GM23338 (cell line): ENCODE measurements at regions not wholly inside any gene's neighbourhood (a gene's known extent, or its start where the extent isn't known, plus 50 kb on each side); places are given as distances from the start of the nearest gene placed in this dataset.

ENCODE experiments used
- ATAC-seq: fragments of 200-7000 bp; cut with Tn5 transposase; 3 replicates; pipeline ENCODE4 v1.9.1; 2020
- DNase-seq: peaks from one replicate; pipeline ENCODE4 v3.0.0-alpha.2; 2015; ENCODE audit warnings: low spot score
- H2AFZ ChIP-seq: fragments of 200-600 bp; sonication (generic); 2 replicates; pipeline ENCODE4 v1.8.0; 2016; ENCODE audit warnings: antibody characterized with exemption, mild to moderate bottlenecking, moderate library complexity
- H3F3A ChIP-seq: fragments of 200-600 bp; sonication (generic); replicated peaks from 2 replicates; pipeline ENCODE4 v1.8.0; 2017; ENCODE audit warnings: antibody characterized with exemption, mixed run types, low read depth
- H3K27ac ChIP-seq: fragments of 200-600 bp; sonication (generic); 2 replicates; pipeline ENCODE4 v1.6.1; 2016; ENCODE audit warnings: low read depth
- H3K27me3 ChIP-seq: fragments of 200-600 bp; sonication (generic); 2 replicates; pipeline ENCODE4 v1.8.0; 2016; ENCODE audit warnings: mild to moderate bottlenecking, mixed run types, moderate library complexity; ENCODE audit not compliant: insufficient read depth
- H3K36me3 ChIP-seq: fragments of 200-600 bp; sonication (generic); 2 replicates; pipeline ENCODE4 v1.8.0; 2016; ENCODE audit warnings: mild to moderate bottlenecking; ENCODE audit not compliant: insufficient read depth
- H3K4me1 ChIP-seq: fragments of 200-600 bp; sonication (generic); 2 replicates; pipeline ENCODE4 v1.8.0; 2016; ENCODE audit warnings: mild to moderate bottlenecking, moderate library complexity; ENCODE audit not compliant: insufficient read depth
- H3K4me2 ChIP-seq: fragments of 200-600 bp; sonication (generic); 2 replicates; pipeline ENCODE4 v1.7.1; 2017; ENCODE audit warnings: mixed run types
- H3K4me3 ChIP-seq: fragments of 200-600 bp; sonication (generic); 2 replicates; pipeline ENCODE4 v1.6.1; 2016; ENCODE audit warnings: mixed run types
- H3K79me2 ChIP-seq: fragments of 200-600 bp; sonication (generic); replicated peaks from 2 replicates; pipeline ENCODE4 v1.8.0; 2017; ENCODE audit warnings: mild to moderate bottlenecking; ENCODE audit not compliant: insufficient read depth
- H3K9me2 ChIP-seq: fragments of 200-600 bp; sonication (generic); 2 replicates; pipeline ENCODE4 v1.8.0; 2017; ENCODE audit not compliant: insufficient read depth
- H4K20me1 ChIP-seq: fragments of 200-600 bp; sonication (generic); replicated peaks from 2 replicates; pipeline ENCODE4 v1.8.0; 2017; ENCODE audit warnings: mild to moderate bottlenecking; ENCODE audit not compliant: insufficient read depth
- H3K27ac Mint-ChIP-seq: 2 replicates; pipeline ENCODE4 v1.8.0; 2020; ENCODE audit warnings: inconsistent platforms, mild to moderate bottlenecking, moderate library complexity, mixed read lengths
- H3K27me3 Mint-ChIP-seq: 3 replicates; pipeline ENCODE4 v1.8.0; 2022; ENCODE audit warnings: low read depth, mild to moderate bottlenecking, moderate library complexity, mixed read lengths, inconsistent platforms; ENCODE audit not compliant: insufficient read depth, poor library complexity
- H3K36me3 Mint-ChIP-seq: 3 replicates; pipeline ENCODE4 v1.8.0; 2021; ENCODE audit warnings: low read depth, mild to moderate bottlenecking, inconsistent platforms, moderate library complexity, mixed read lengths
- H3K4me1 Mint-ChIP-seq: 3 replicates; pipeline ENCODE4 v1.8.0; 2020; ENCODE audit warnings: mild to moderate bottlenecking, inconsistent platforms, mixed read lengths
- H3K4me3 Mint-ChIP-seq: 3 replicates; pipeline ENCODE4 v1.8.0; 2021; ENCODE audit warnings: moderate library complexity, mild to moderate bottlenecking, inconsistent platforms, mixed read lengths
- H3K9me3 Mint-ChIP-seq: 3 replicates; pipeline ENCODE4 v1.8.0; 2020; ENCODE audit warnings: moderate library complexity, mild to moderate bottlenecking, inconsistent platforms, mixed read lengths
- CREB1 ChIP-seq: fragments of 250-450 bp; sonication (Bioruptor Pico); IDR thresholded peaks from 2 replicates; pipeline ENCODE4 v1.5.0; 2020; ENCODE audit warnings: low read depth, mild to moderate bottlenecking, moderate library complexity
- EZH2 ChIP-seq: fragments of 200-600 bp; sonication (generic); IDR thresholded peaks from one replicate; pipeline ENCODE4 v1.8.0; 2017; ENCODE audit warnings: antibody characterized with exemption, mild to moderate bottlenecking, low read depth; ENCODE audit not compliant: unreplicated experiment
- EZH2phosphoT487 ChIP-seq: fragments of 200-600 bp; sonication (generic); IDR thresholded peaks from one replicate; pipeline ENCODE4 v1.8.1; 2018; ENCODE audit warnings: antibody characterized with exemption; ENCODE audit not compliant: unreplicated experiment
- JUNB ChIP-seq: IDR thresholded peaks from one replicate; pipeline ENCODE4 v1.6.1; 2016; ENCODE audit warnings: antibody characterized with exemption; ENCODE audit not compliant: unreplicated experiment
- NANOG ChIP-seq: IDR thresholded peaks from 2 replicates; pipeline ENCODE4 v1.6.1; 2016; ENCODE audit warnings: antibody characterized with exemption, borderline replicate concordance
- POLR2AphosphoS5 ChIP-seq: IDR thresholded peaks from 2 replicates; pipeline ENCODE4 v1.6.1; 2016; ENCODE audit warnings: antibody characterized with exemption, low read depth
- STAT1 ChIP-seq: IDR thresholded peaks from one replicate; pipeline ENCODE4 v1.6.1; 2016; ENCODE audit warnings: antibody characterized with exemption; ENCODE audit not compliant: unreplicated experiment
- ZNF114 ChIP-seq: fragments of 250-450 bp; sonication (Bioruptor Pico); IDR thresholded peaks from 2 replicates; pipeline ENCODE4 v1.5.0; 2020; ENCODE audit warnings: mild to moderate bottlenecking, moderate library complexity
- ZNF331 ChIP-seq: fragments of 250-450 bp; sonication (Bioruptor Pico); IDR thresholded peaks from 2 replicates; pipeline ENCODE4 v1.5.0; 2020; ENCODE audit warnings: low read depth, mild to moderate bottlenecking, moderate library complexity
- TF ChIP-seq, protein P1 (sequence below): IDR thresholded peaks from one replicate; pipeline ENCODE4 v1.6.1; 2018; ENCODE audit warnings: antibody characterized with exemption; ENCODE audit not compliant: unreplicated experiment
- TF ChIP-seq, protein P2 (sequence below), 2 experiments: fragments of 200-600 bp in 1 of 2; sonication (generic) in 1 of 2; conservative IDR thresholded peaks; 2 replicates each; pipeline versions ENCODE4 v1.5.1 to v1.6.1; 2016 to 2017; ENCODE audit warnings: antibody characterized with exemption in 2 of 2, low read depth in 2 of 2, mild to moderate bottlenecking in 2 of 2, moderate library complexity in 1 of 2
- TF ChIP-seq, protein P3 (sequence below): IDR thresholded peaks from 2 replicates; pipeline ENCODE4 v1.6.1; 2016; ENCODE audit warnings: antibody characterized with exemption
- TF ChIP-seq, protein P4 (sequence below): fragments of 250-450 bp; sonication (Bioruptor Pico); IDR thresholded peaks from 2 replicates; pipeline ENCODE4 v1.5.0; 2020; ENCODE audit warnings: mild to moderate bottlenecking, moderate library complexity

DNA sequence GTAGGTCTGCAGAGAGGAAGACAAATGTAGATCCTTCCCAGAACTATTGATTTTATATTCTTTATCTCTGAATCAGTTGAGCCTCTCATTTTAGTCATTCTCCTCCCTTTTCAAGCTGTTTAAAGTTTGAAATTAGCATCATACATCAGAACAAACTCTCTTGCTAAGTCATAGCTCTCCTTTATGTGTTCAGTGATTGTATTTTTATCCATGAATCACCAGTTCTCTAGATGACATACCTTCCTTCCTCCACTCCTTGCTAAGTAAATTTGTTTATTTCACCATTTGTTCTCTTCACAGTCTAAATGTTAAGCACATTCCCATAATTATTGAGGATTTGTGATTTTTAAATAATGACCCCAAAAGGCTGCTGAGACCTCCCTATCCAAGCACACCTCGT lies 63.5 kb upstream of the RAPGEF4 start:
- Histone ChIP-seq H4K20me1 (no peaks in the 10 kb centered on the region), H3K4me2 (no peak overlapping the region), H3F3A (no peaks in the 10 kb centered on the region), H2AFZ (no peak overlapping the region), H3K79me2 (no peaks in the 10 kb centered on the region), H3K27me3 (0 out of 2 replicates have a peak, but pooled peaks cover 3% of the 10 kb centered on the region), H3K9me2 (no peaks in the 10 kb centered on the region), H3K36me3 (no peaks in the 10 kb centered on the region), H3K4me3 (no peak overlapping the region), H3K4me1 (0 out of 2 replicates have a peak, but pooled peaks cover 3% of the 10 kb centered on the region), H3K27ac (no peak overlapping the region)
- Mint-ChIP-seq H3K27me3 (peaks cover 4% of the 10 kb centered on the region), H3K4me3 (no peak overlapping the region), H3K9me3 (peaks cover 5% of the 10 kb centered on the region; the same call in 1 of the 3 replicates), H3K4me1 (peaks cover 6% of the 10 kb centered on the region; the same call in 2 of the 3 replicates), H3K27ac (no peak overlapping the region), H3K36me3 (no peaks in the 10 kb centered on the region; the same call in 2 of the 3 replicates)
- ATAC-seq = no peak
- DNase-seq = no peak
- no peak for TF ChIP-seq EZH2
- no peak for TF ChIP-seq POLR2AphosphoS5
- TF ChIP-seq JUNB = no peak
- TF ChIP-seq, protein P1, sequence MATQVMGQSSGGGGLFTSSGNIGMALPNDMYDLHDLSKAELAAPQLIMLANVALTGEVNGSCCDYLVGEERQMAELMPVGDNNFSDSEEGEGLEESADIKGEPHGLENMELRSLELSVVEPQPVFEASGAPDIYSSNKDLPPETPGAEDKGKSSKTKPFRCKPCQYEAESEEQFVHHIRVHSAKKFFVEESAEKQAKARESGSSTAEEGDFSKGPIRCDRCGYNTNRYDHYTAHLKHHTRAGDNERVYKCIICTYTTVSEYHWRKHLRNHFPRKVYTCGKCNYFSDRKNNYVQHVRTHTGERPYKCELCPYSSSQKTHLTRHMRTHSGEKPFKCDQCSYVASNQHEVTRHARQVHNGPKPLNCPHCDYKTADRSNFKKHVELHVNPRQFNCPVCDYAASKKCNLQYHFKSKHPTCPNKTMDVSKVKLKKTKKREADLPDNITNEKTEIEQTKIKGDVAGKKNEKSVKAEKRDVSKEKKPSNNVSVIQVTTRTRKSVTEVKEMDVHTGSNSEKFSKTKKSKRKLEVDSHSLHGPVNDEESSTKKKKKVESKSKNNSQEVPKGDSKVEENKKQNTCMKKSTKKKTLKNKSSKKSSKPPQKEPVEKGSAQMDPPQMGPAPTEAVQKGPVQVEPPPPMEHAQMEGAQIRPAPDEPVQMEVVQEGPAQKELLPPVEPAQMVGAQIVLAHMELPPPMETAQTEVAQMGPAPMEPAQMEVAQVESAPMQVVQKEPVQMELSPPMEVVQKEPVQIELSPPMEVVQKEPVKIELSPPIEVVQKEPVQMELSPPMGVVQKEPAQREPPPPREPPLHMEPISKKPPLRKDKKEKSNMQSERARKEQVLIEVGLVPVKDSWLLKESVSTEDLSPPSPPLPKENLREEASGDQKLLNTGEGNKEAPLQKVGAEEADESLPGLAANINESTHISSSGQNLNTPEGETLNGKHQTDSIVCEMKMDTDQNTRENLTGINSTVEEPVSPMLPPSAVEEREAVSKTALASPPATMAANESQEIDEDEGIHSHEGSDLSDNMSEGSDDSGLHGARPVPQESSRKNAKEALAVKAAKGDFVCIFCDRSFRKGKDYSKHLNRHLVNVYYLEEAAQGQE = no peak
- no peak for TF ChIP-seq ZNF331
- no peak for TF ChIP-seq CREB1 (CRISPR knock-in tag)
- TF ChIP-seq STAT1 = no peak
- TF ChIP-seq, protein P2, sequence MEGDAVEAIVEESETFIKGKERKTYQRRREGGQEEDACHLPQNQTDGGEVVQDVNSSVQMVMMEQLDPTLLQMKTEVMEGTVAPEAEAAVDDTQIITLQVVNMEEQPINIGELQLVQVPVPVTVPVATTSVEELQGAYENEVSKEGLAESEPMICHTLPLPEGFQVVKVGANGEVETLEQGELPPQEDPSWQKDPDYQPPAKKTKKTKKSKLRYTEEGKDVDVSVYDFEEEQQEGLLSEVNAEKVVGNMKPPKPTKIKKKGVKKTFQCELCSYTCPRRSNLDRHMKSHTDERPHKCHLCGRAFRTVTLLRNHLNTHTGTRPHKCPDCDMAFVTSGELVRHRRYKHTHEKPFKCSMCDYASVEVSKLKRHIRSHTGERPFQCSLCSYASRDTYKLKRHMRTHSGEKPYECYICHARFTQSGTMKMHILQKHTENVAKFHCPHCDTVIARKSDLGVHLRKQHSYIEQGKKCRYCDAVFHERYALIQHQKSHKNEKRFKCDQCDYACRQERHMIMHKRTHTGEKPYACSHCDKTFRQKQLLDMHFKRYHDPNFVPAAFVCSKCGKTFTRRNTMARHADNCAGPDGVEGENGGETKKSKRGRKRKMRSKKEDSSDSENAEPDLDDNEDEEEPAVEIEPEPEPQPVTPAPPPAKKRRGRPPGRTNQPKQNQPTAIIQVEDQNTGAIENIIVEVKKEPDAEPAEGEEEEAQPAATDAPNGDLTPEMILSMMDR (conservative IDR thresholded peaks at IDR 0.05; ENCODE audit: low read depth in 2 of 2) = no peak
- no peak for TF ChIP-seq NANOG
- TF ChIP-seq, protein P3, sequence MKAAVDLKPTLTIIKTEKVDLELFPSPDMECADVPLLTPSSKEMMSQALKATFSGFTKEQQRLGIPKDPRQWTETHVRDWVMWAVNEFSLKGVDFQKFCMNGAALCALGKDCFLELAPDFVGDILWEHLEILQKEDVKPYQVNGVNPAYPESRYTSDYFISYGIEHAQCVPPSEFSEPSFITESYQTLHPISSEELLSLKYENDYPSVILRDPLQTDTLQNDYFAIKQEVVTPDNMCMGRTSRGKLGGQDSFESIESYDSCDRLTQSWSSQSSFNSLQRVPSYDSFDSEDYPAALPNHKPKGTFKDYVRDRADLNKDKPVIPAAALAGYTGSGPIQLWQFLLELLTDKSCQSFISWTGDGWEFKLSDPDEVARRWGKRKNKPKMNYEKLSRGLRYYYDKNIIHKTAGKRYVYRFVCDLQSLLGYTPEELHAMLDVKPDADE = no peak
- TF ChIP-seq, protein P4, sequence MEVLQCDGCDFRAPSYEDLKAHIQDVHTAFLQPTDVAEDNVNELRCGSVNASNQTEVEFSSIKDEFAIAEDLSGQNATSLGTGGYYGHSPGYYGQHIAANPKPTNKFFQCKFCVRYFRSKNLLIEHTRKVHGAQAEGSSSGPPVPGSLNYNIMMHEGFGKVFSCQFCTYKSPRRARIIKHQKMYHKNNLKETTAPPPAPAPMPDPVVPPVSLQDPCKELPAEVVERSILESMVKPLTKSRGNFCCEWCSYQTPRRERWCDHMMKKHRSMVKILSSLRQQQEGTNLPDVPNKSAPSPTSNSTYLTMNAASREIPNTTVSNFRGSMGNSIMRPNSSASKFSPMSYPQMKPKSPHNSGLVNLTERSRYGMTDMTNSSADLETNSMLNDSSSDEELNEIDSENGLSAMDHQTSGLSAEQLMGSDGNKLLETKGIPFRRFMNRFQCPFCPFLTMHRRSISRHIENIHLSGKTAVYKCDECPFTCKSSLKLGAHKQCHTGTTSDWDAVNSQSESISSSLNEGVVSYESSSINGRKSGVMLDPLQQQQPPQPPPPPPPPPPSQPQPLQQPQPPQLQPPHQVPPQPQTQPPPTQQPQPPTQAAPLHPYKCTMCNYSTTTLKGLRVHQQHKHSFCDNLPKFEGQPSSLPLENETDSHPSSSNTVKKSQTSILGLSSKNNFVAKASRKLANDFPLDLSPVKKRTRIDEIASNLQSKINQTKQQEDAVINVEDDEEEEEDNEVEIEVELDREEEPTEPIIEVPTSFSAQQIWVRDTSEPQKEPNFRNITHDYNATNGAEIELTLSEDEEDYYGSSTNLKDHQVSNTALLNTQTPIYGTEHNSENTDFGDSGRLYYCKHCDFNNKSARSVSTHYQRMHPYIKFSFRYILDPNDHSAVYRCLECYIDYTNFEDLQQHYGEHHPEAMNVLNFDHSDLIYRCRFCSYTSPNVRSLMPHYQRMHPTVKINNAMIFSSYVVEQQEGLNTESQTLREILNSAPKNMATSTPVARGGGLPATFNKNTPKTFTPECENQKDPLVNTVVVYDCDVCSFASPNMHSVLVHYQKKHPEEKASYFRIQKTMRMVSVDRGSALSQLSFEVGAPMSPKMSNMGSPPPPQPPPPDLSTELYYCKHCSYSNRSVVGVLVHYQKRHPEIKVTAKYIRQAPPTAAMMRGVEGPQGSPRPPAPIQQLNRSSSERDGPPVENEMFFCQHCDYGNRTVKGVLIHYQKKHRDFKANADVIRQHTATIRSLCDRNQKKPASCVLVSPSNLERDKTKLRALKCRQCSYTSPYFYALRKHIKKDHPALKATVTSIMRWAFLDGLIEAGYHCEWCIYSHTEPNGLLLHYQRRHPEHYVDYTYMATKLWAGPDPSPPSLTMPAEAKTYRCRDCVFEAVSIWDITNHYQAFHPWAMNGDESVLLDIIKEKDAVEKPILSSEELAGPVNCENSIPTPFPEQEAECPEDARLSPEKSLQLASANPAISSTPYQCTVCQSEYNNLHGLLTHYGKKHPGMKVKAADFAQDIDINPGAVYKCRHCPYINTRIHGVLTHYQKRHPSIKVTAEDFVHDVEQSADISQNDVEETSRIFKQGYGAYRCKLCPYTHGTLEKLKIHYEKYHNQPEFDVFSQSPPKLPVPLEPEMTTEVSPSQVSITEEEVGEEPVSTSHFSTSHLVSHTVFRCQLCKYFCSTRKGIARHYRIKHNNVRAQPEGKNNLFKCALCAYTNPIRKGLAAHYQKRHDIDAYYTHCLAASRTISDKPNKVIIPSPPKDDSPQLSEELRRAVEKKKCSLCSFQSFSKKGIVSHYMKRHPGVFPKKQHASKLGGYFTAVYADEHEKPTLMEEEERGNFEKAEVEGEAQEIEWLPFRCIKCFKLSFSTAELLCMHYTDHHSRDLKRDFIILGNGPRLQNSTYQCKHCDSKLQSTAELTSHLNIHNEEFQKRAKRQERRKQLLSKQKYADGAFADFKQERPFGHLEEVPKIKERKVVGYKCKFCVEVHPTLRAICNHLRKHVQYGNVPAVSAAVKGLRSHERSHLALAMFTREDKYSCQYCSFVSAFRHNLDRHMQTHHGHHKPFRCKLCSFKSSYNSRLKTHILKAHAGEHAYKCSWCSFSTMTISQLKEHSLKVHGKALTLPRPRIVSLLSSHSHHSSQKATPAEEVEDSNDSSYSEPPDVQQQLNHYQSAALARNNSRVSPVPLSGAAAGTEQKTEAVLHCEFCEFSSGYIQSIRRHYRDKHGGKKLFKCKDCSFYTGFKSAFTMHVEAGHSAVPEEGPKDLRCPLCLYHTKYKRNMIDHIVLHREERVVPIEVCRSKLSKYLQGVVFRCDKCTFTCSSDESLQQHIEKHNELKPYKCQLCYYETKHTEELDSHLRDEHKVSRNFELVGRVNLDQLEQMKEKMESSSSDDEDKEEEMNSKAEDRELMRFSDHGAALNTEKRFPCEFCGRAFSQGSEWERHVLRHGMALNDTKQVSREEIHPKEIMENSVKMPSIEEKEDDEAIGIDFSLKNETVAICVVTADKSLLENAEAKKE (CRISPR knock-in tag) = no peak
- no peak for TF ChIP-seq EZH2phosphoT487
- TF ChIP-seq ZNF114 (CRISPR knock-in tag) = no peak
